DMS153 treated with DMSO at 0.1 percent for 48 hours (cell line): ENCODE measurements at regions not wholly inside any gene's neighbourhood (a gene's known extent, or its start where the extent isn't known, plus 50 kb on each side); places are given as distances from the start of the nearest gene placed in this dataset.

Source experiments
- DNase-seq: peaks from one replicate; lab custom pipeline; 2025; ENCODE audit not compliant: unreplicated experiment; lab: John Stamatoyannopoulos, UW

DNA sequence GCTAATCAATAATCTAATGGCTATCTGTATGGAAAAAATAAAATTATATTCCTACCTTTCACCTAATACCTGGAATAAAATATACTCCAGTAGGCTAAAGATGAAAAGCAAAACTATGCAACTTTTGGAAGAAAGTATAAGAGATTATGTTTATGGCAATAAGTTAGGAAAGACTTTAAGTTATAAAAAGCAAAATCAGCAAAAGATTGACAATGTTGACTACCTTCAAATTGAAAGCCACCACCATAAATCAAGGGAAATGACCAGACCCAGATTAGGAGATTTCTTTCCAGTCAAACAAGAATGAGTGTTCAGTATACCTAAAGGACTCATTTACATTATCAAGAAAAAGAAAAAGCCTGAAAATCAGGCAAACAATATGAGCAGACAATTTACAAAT lies 159.1 kb upstream of the ZBED5 start:
- DNase-seq = no peak

DNA sequence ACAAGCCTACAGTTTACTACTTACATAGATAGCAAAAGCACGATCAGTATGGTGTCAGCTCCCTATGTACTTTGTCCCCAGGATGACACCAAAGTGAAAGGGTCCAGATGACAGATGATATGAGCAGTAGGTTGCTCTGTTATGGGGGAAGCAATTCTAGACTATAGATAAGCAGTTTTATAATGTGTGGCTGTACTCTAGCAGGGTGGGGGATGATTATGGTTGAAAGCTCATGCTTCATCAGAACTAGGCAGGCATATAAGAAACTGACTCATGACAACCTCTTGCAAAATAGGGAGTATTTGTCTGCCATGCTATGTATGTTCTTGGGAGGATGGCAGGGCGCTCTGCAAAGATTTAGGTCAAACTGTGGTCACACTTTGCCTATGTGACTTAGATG lies 158.2 kb upstream of the ZBED5 start:
- no peak for DNase-seq

GRCh38 chr11:11011617-11012016 lies 153.8 kb upstream of the ZBED5 start:
- no peak for DNase-seq

- no peak for DNase-seq
Measured at GRCh38 chr11:11010624-11011127, 152.8 kb upstream of the ZBED5 start.

- DNase-seq = no peak
Measured at GRCh38 chr11:11009179-11009578, 151.3 kb upstream of the ZBED5 start.

GRCh38 chr11:11004069-11004468 lies 146.2 kb upstream of the ZBED5 start:
- no peak for DNase-seq

GRCh38 chr11:11003226-11003625 lies 145.4 kb upstream of the ZBED5 start:
- no peak for DNase-seq

DNA sequence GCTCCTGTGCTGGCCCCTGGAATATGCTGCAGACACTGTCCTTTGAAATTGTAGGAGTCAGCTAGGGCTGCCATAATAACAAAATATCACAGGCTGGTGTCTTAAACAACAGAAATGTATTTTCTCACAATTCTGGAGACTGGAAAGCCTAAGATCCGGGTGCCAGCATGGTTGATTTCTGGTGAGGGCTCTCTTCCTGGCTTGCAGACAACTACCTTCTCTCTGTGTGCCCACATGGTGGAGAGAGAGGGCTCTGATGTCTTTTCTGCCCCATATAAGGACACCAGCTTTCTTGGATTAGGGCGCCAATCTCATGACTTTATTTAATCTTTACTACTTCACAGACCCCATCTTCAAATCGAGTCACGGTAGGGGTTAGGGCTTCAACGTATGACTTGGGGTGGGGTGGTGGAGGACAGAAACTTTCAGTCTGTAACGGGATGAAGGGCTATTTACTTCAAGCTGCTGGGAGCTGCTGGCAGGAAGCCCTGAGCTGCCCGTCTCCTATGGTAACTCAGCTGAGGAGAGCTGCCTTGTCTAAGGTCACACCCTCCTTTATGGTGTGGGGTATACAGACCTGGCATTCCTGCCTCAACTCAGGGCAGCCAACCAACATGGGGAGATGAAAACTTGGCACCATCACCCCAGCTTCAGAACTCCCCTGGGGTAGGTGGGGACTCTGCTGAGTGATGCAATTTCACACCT lies 142.9 kb upstream of the ZBED5 start:
- no peak for DNase-seq

- no peak for DNase-seq
Measured at GRCh38 chr11:10998674-10999073, 140.8 kb upstream of the ZBED5 start.

DNA sequence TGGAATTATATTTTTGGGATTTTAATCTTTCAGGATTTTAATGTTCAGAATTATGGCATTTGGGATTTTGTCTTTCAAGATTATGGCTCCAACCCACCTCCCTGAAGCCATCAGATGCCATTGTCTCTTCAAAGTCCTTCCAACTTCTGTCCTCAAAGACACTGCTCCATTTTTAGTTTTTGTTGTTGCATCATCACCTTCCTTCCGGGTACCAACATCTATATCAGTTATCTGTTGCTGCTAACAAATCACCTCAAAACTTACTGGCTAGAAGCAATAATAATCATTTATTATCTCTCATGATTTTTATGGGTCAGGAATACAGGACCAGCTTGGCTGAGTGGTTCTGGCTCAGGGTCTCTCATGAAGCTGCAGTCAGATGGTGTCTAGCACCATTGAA lies 138.8 kb upstream of the ZBED5 start:
- DNase-seq = no peak

GRCh38 chr11:10993640-10994039 lies 135.8 kb upstream of the ZBED5 start:
- no peak for DNase-seq

DNA sequence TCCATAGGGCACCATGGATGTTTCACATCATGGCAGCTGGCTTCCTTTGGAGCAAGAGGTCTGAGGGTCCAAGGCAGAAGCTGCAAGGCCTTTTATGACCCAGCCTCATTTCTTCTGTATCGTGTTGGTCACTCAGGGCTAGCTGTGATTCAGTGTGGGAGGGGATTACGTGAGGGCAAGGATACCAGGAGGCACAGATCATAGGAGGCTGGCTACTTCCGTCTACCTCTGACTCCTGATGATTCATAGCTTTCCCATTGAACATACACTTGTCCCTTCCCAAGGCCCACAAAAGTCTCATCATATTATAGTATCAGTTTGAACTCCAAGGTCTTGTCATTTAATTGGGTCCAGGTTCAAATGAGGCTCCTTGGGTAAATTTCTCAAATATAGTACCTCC lies 135.3 kb upstream of the ZBED5 start:
- DNase-seq = no peak

- DNase-seq = no peak
Measured at GRCh38 chr11:10991393-10991792, 133.5 kb upstream of the ZBED5 start.

DNA sequence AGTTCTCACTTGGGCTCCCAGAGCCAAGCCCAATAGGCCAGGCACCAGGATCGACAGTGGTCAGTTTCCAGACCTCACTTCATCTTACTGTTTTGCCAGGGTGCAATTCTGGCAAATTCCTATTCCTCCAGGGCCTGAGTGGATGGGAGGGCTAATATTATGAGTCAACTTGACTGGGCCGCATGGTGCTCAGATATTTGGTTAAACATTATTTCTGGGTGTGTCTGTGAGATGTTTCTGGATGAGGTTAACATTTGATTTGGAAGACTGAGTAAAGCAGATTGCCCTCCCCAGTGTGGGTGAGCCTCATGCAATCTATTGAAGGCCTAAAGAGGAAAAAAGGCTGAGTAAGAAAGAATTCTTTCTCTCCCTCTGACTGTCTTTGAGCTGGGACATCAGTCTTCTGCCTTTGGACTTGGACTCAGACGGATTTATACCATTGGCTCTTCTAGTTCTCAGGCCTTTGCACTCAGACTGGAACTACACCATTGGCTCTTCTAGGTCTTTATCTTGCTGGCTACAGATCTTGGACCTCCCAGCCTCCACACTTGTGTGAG lies 132.9 kb upstream of the ZBED5 start:
- no peak for DNase-seq

DNA sequence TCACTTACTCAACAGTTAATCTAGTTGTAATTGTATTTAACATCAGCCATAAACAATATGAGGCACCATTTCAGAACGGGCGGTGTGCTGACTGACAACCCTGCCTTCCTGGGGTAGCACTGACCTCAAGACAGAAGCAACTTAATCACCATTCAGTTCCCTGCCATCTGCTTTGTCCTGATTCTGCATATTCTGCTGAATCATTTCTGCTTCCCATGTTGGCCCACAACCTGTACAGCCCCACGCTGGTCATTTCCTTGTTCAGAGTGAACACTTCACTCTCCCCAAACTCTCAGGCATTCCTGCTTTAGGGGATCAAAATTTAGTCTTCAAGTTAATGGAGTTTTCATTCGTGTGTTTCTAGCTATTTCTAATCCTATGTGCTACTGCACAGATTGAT lies 132.3 kb upstream of the ZBED5 start:
- no peak for DNase-seq

- DNase-seq = no peak
Measured at GRCh38 chr11:10986006-10986405, 128.2 kb upstream of the ZBED5 start.

DNA sequence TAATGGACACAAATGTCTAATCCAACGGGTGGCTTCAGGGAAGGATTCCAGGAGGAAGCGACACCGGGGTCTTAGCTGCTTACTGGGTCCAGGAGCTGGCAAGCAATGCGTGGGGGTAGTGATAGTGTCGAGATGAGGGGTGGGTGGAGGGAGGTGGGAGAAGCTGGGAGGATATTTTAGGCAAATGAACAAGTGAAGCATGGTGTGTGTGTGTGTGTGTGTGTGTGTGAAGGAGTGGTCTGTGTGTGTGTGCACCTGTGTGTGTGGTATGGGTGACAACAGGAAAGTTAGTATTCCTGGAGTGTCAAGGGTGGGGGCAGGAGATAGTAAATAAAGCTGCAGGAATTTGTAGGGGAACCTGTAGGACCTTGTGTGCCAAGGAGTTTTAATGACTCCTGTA lies 126.9 kb upstream of the ZBED5 start:
- DNase-seq = no peak

DNA sequence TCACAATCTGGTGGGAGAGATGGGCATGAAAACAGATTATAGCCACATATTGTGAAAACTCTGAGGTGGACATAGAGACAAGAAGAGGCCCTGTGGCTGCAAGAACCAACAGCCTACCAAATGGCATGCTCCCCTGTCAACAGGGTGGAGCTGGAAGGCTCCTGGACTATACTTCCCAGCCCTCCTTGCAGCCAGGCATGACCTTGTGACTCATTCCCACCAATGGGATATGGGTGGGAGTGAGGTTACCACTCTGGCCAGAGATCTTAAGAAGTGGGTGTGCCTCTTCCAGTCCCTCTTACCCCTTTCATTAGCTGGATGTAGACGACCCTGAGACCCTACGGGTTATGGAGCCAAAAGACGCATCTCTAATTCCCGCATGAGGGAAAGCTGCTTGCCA lies 126.4 kb upstream of the ZBED5 start:
- no peak for DNase-seq

- no peak for DNase-seq
Measured at GRCh38 chr11:10982704-10983510, 125.1 kb upstream of the ZBED5 start.

DNA sequence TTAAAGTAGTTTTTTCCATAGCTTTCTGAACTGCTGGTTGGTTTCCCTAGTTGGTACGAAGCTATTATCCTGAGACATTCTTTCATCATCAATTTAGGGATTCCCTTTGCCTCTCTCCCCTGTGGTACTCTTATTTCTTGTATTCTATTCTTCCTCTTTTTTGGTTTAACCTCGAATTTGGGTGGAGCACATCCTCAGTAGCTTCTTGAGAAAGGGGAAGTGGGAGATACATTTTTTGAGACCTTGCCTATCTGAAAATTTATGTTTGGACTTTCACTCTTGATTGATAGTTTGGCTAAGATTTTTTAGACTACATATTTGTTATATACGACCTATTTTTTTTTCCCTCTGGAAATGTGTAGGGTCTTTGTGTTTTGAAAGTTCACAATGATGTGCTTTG lies 121.7 kb upstream of the ZBED5 start:
- DNase-seq = no peak

- DNase-seq = no peak
Measured at GRCh38 chr11:10978198-10978597, 120.3 kb upstream of the ZBED5 start.

DNA sequence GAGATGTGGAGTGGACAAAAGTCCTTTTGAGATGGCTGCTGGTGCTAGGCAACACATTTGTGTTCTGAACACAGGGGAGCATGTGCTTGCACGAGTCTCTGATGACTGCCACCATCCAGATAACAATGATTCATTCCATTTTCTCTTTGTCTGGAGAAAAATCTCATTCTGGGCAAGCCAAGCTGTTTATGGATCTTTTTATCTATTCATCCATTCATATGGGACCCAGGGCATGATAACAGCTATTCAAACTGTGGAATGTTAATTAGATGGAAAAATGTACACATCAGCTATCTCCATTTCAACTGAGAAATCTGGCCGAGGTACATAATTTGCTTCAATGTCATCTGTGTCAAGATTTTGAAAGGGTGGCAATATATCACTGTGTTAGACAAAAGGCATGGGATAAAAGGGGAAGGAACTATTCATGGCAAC lies 117.5 kb upstream of the ZBED5 start:
- DNase-seq = peak; percentile 92
